ENCODE measurements at regions not wholly inside any gene's neighbourhood (a gene's known extent, or its start where the extent isn't known, plus 50 kb on each side); places are given as distances from the start of the nearest gene placed in this dataset.

DNA sequence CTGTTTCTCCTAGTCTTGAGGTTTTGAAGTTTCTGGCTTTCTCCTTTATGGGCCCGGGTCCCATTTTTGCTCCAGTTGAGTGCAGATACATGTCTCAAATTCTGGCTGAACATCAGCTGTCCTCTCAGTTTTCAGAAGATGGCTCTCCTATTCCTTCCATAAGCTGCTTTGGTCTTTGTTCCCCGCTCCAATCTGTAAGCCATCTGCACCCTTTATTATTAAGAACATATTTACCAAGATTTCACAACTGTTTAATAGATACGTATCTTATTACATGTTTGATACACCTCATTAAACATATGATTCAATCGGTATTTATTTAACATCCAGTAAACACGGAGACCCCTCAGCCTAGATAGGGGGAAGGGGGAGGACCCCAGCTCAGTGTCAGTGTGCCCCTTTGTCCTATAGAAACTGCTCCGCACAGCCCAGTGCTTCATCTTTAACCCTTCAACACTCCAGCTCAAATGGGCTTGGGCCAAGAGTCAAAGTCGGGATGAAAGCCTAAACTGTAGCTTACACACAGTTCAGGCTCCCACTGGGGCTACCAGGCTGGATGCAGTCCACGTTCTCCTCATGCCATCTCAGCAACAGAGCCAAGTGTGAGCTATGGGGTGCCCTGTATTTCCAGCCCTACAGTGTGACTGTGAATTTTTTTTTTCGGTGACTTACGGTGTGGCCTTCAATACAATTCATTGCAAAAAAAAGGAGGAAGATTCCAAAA lies 166.0 kb upstream of the ZFHX3 start:
- ChIA-PET CTCF (no interaction called here), POLR2A (no interaction called here), RAD21 (ENCODE audit: unreplicated experiment) (interaction anchor here (0.7 kb wide), 1 partner anchor 381 kb away, joined by 4 read pairs; no protein-coding TSS in a partner anchor), SMC1A (ENCODE audit: uncharacterized antibody, unreplicated experiment) (interaction anchor here (1.8 kb wide), 1 partner anchor 10 kb away, joined by 5 read pairs; no protein-coding TSS in a partner anchor)
- Histone ChIP-seq H3K27me3 (replicated peaks in 1 of 2; ENCODE audit: control insufficient read depth in 2 of 2, insufficient read depth in 2 of 2, low read length in 1 of 2) (no peaks in the 10 kb centered on the region), H3K27ac (ENCODE audit: control insufficient read depth, insufficient read depth) (no peak overlapping the region), H4K20me1 (ENCODE audit: control insufficient read depth, insufficient read depth) (no peaks in the 10 kb centered on the region), H3K9me3 (replicated peaks; ENCODE audit: control insufficient read depth, insufficient read depth, low read length) (no peaks in the 10 kb centered on the region; the same call in 2 of the 3 replicates), H2AFZ (ENCODE audit: control insufficient read depth, low read depth, low read length) (no peak overlapping the region), H3K4me3 (no peak overlapping the region), H3K79me2 (ENCODE audit: control insufficient read depth, insufficient read depth, low read length) (no peaks in the 10 kb centered on the region), H3K4me1 (ENCODE audit: control insufficient read depth, insufficient read depth, low read length) (no peaks in the 10 kb centered on the region), H3K4me2 (ENCODE audit: control insufficient read depth, insufficient read depth) (no peak overlapping the region), H3K36me3 (ENCODE audit: control insufficient read depth in 2 of 2, insufficient read depth in 2 of 2, low read length in 1 of 2) (no peaks in the 10 kb centered on the region), H3K9ac (ENCODE audit: control insufficient read depth, insufficient read depth, low read length) (no peak overlapping the region)
- ATAC-seq = no peak
- TF ChIP-seq, protein P1, sequence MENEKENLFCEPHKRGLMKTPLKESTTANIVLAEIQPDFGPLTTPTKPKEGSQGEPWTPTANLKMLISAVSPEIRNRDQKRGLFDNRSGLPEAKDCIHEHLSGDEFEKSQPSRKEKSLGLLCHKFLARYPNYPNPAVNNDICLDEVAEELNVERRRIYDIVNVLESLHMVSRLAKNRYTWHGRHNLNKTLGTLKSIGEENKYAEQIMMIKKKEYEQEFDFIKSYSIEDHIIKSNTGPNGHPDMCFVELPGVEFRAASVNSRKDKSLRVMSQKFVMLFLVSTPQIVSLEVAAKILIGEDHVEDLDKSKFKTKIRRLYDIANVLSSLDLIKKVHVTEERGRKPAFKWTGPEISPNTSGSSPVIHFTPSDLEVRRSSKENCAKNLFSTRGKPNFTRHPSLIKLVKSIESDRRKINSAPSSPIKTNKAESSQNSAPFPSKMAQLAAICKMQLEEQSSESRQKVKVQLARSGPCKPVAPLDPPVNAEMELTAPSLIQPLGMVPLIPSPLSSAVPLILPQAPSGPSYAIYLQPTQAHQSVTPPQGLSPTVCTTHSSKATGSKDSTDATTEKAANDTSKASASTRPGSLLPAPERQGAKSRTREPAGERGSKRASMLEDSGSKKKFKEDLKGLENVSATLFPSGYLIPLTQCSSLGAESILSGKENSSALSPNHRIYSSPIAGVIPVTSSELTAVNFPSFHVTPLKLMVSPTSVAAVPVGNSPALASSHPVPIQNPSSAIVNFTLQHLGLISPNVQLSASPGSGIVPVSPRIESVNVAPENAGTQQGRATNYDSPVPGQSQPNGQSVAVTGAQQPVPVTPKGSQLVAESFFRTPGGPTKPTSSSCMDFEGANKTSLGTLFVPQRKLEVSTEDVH (IDR thresholded peaks at IDR 0.05; ENCODE audit: low read depth, partially characterized antibody) = no peak
- no peak for TF ChIP-seq EP300 (IDR thresholded peaks at IDR 0.05; ENCODE audit: borderline replicate concordance in 1 of 2, control insufficient read depth in 1 of 2, low read depth in 2 of 2, low read length in 2 of 2)
- TF ChIP-seq, protein P2, sequence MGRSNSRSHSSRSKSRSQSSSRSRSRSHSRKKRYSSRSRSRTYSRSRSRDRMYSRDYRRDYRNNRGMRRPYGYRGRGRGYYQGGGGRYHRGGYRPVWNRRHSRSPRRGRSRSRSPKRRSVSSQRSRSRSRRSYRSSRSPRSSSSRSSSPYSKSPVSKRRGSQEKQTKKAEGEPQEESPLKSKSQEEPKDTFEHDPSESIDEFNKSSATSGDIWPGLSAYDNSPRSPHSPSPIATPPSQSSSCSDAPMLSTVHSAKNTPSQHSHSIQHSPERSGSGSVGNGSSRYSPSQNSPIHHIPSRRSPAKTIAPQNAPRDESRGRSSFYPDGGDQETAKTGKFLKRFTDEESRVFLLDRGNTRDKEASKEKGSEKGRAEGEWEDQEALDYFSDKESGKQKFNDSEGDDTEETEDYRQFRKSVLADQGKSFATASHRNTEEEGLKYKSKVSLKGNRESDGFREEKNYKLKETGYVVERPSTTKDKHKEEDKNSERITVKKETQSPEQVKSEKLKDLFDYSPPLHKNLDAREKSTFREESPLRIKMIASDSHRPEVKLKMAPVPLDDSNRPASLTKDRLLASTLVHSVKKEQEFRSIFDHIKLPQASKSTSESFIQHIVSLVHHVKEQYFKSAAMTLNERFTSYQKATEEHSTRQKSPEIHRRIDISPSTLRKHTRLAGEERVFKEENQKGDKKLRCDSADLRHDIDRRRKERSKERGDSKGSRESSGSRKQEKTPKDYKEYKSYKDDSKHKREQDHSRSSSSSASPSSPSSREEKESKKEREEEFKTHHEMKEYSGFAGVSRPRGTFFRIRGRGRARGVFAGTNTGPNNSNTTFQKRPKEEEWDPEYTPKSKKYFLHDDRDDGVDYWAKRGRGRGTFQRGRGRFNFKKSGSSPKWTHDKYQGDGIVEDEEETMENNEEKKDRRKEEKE (IDR thresholded peaks at IDR 0.05) = no peak
- TF ChIP-seq CBX3 (IDR thresholded peaks at IDR 0.05; ENCODE audit: borderline replicate concordance, low read depth) = no peak
- no peak for TF ChIP-seq MTA3 (IDR thresholded peaks at IDR 0.05; ENCODE audit: borderline replicate concordance, low read length)
- no peak for TF ChIP-seq FOS (IDR thresholded peaks at IDR 0.05; ENCODE audit: borderline replicate concordance, extremely low read depth, insufficient read length)
- WGBS (ENCODE audit: insufficient coverage, insufficient replicate concordance, low lambda C conversion rate, missing lambda C conversion rate) = 45% methylated on average over 10 of the region's 10 CpGs
- FAIRE-seq = no peak
- no peak for DNase-seq (ENCODE audit: low read depth, low spot score)
- in situ Hi-C loops (cut with MboI) = no loop called here
- no TSS peak for BruUV-seq (replicated peaks)
- intact Hi-C loops (cut with micrococcal nuclease; ENCODE audit: unreplicated experiment) = no loop called here
